ENCODE measurements at regions not wholly inside any gene's neighbourhood (a gene's known extent, or its start where the extent isn't known, plus 50 kb on each side); places are given as distances from the start of the nearest gene placed in this dataset.
"Not testable (repeated sequence)": the region's sequence is repeated elsewhere in the genome, so short reads cannot be mapped to it uniquely, and the experiment has no call there.

DNA sequence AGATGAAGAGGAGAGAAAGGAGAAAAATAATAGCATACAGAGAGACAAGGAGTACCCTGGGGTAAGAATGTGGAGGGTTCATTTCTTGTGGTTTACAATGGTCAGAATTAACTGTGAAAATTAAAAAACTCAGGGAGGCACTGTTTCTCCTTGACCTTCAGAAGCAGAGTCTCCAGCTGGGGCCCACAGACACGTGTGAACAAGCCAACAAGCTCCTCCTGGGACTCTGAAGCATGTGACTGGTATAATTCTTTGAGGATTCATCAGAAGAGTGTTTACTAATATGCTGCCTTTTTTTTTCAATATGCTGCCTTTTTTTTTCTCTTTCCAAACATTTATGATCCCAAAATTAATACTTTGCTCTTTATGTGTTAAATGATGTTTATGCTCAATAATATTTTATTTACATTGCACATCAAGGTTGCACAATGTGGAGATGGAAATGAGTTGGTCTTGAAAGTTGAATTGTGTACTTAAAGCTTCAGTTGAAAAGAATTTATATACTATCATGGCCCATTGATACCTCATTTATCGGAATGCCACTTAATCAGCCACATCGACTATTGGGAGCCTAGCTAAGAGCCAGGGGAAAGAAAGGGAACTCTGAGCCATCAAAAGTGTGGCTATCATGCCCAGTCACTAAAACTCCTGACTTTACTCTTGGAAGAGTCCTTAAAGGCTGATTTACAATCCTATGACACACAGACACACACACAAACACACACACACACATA, 134.7 kb upstream of the RHOBTB1 start:
- no peak for DNase-seq

DNA sequence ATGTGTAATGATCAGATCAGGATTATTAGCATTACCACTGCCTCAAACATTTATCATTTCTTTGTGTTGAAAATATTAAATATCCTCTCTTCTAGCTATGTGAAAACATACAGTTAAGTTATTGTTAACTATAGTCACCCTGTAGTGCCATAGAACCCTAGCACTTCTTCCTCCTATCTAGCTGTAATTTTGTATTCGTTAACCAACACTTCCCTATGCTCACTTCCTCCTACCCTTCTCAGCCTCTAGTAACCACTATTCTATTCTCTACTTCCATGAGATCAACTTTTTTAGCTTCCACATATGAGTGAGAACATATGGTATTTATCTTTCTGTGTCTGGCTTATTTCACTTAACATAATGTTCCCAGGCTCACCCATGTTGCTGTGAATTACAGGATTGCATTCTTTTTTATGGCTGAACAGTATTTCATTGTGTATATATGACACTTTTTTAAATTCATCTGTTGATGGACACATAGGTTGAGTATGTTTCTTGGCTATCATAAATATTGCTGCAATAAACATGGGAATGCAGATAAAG, 132.7 kb upstream of the RHOBTB1 start:
- DNase-seq, result no peak

GRCh38 chr10:61073391-61073790, 129.4 kb upstream of the RHOBTB1 start:
- no peak for DNase-seq

GRCh38 chr10:61071580-61071979, 127.6 kb upstream of the RHOBTB1 start:
- DNase-seq, result no peak

- no peak for DNase-seq
These were observed 124.5 kb upstream of the RHOBTB1 start for GRCh38 chr10:61068471-61068870.

- DNase-seq, result no peak
These were observed 123.8 kb upstream of the RHOBTB1 start for GRCh38 chr10:61067671-61068336.

DNA sequence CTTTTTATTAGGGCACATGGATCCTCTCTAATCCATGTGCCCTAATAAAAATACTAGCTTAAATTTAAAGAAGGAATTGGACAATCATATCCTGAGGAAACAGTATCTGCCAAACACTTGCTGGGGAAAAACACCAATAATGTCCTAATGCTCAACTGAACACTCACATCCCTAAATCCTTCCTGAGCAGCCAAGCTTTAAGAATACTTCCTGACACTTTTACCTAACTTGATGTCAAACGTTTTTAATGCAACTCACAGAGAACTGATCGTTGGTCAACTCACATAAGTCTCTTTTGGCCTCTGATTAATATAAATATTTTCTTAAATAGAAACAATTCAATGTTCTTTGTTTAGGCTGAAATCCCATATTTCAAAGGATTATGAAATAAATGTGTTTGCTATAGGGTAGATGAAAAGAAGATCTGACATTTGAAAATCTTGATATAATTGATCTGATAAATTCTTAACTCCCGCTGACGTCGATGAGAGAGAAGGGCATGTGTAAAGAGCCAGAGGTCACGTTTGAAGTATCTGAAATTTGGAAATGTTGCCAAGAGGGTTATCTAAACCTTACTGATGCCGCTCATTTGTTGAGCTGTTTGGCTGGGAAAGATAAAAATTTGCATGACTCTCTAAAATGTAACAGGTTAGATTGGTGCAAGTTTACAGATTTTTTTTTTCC, 122.8 kb upstream of the RHOBTB1 start:
- DNase-seq, result no peak

GRCh38 chr10:61065051-61065450, 121.1 kb upstream of the RHOBTB1 start:
- DNase-seq, result no peak

GRCh38 chr10:61064356-61064755, 120.4 kb upstream of the RHOBTB1 start:
- DNase-seq, result no peak

DNA sequence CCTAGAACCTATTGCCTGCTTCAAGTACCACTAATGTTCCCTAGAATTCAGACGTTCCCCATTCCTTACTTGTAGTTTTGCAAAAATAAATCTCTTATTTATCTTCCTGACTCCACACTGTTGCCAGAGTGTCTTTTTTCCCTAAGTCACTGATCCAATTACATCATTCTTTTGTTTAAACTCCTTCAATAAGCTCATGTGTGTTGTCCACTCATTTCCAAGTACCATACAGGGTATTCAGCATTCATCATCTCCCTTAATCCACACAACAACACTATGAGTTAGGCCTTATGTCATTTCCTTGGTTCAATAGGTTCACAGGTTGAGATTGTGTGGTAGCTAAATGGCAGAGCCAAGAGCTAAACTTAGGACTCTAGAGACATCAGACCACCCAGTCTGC, 119.9 kb upstream of the RHOBTB1 start:
- DNase-seq, result no peak

- DNase-seq, result no peak
These were observed 119.0 kb upstream of the RHOBTB1 start for GRCh38 chr10:61063034-61063433.

- no peak for DNase-seq
These were observed 118.0 kb upstream of the RHOBTB1 start for GRCh38 chr10:61061923-61062504.

DNA sequence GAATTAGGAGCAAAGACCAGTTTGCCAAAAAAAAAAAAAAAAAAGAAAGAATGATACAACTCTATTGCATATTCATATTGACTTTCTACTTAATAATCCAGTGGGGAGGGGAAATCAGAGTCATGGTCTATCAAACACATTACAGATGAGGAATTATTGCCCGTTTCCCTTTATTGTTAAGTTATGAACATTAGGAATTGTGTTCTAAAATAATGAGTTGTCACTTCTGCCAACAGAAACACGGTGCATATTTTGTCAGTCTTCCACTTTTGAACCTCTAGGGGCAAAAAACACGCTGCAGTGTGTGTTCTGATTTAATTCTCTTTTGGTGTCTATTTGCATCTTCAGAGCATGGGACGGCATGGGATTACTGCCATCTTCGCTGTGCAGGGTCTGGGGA, 115.7 kb upstream of the RHOBTB1 start:
- DNase-seq, result no peak

DNA sequence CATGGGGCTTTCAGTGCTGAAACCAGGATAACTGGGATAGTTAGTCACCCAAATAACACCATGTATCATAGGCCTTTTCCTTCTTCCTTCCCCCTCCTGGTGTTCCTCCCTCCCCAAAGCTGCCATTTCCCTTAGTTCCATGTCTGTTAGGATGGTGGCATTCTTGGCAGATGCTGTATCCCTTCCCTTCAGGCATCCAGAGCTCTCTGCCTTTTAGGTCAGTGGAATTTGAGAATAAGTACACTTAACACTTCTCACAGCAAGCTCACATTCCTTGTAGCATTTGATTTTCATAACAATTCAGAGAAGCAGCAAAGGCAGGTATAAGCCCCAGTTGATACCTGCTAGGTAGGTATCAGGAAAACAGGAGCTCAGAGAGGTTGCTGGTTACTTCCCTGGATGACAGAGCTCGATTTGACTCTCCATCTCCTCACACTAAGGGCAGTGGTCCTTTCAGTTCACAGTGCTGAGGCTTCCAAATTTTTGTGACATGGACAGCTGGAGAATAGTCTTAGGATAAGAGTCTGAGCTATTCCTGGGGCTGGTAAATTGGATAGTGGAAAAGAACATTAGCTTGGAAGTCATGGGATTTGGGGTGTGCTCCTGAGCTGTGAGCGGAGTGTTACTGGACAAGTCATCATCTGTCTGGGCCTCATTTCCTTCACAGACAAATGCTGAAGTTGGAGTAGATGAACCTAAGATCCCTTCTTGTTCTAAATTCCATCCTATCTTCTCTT, 108.7 kb upstream of the RHOBTB1 start:
- DNase-seq, result no peak

- DNase-seq, result no peak
These were observed 107.4 kb upstream of the RHOBTB1 start for GRCh38 chr10:61051344-61051743.

DNA sequence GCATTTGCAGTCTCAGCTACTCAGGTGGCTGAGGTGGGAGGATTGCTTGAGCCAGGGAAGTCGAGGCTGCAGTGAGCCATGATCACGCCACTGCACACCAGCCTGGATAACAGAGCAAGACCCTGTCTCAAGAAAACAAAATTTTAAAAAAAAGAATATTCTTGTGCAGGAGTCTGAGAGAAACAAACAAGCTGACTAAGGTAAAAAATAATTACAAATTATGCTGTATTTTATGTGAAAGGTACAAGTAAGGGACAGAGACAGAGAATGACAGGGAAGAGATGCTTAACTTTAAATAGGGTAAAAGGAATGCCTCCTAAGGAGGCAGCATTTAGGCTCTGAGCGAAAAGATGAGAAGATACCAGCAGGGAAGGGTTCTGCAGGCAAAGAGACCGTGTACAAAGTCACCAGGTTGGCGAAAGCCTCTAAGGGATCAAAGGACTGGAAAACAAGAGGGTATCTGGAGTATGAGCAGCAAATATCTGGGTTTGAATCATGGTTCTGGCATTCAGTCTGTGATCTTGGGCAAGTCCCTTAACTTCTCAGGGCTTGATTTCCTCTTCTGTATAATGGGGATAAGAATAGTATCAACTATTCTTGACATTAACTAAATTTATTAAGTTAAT, 106.2 kb upstream of the RHOBTB1 start:
- no peak for DNase-seq

DNA sequence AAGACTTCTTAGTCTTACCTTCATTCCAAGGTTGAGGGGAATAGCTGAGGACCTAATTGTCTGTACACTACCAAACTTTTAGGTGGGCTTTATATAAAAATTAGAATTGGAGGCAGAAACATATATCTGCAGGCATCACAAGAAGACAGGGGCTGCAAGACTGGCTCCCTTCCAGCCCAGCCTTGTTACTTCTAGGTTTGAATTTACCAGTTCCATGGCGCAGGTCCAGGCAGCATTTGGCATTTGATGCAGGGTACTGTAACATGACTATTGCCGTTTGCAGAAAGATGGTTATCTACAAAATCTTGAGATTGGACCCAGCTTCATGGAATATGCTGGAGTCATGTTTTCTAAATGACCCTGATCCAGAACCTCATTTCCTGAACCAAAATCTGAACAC, 105.4 kb upstream of the RHOBTB1 start:
- no peak for DNase-seq

GRCh38 chr10:61047788-61048560, 104.0 kb upstream of the RHOBTB1 start:
- DNase-seq, result no peak

- DNase-seq, result no peak
These were observed 103.1 kb upstream of the RHOBTB1 start for GRCh38 chr10:61047081-61047480.

GRCh38 chr10:61045480-61045879, 101.5 kb upstream of the RHOBTB1 start:
- not testable (repeated sequence) for DNase-seq

GRCh38 chr10:61042533-61042932, 98.5 kb upstream of the RHOBTB1 start:
- DNase-seq, result no peak

Data from stimulated activated CD4-positive, alpha-beta T cell treated with anti-CD3 and anti-CD28 coated beads, Interleukin-15, amount 100 ng/mL, for 24 hours (primary cell).